ENCODE measurements at regions not wholly inside any gene's neighbourhood (a gene's known extent, or its start where the extent isn't known, plus 50 kb on each side); places are given as distances from the start of the nearest gene placed in this dataset.
"Not testable (repeated sequence)": the region's sequence is repeated elsewhere in the genome, so short reads cannot be mapped to it uniquely, and the experiment has no call there.

DNA sequence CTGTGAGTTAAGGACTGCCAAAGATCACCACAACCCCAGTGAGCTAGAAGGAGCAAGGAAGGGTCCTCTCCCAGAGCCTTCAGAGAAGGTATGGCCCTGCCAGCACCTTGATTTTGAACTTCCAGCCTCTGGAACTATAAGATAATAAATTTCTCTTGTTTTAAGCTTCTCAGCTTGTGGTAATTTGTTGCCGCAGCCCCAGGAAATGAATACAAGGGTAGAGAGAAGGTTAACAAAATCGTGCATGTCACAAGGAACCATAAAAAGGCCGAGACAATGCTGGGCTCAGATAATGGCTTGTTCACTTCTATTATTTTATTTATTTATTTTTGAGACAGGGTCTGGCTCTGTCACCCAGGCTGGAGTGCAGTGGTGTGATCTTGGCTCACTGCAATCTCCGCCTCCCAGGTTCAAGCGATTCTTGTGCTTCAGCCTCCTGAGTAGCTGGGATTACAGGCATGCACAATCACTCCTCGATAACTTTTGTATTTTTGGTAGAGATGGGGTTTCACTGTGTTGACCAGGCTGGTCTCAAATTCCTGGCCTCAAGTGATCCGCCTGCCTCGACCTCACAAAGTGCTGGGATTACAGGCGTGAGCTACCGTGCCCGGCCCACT lies 71.5 kb downstream of the WSB1 start:
- DNase-seq (ENCODE audit: low read depth in 2 of 2): not testable (repeated sequence)

DNA sequence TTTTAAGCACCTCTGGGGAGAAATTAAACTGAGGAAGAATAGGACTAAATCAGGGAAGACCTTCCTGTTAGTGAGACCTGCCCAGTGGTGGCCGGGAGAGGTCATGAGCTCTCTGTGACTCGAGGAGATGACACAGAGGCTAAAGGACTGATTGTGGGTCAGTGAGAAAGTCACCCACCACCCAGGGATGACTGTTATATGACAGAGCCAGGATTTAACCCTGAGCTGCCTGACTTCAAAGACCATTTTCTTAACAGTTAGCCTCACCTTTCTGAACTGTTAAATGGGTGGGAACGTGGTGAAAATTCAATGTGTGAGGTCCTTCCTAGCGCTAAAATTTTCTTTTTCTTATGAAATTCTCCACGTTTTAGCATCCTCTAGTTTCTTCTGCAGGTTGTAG lies 72.5 kb downstream of the WSB1 start:
- DNase-seq (ENCODE audit: low read depth in 2 of 2): no peak

DNA sequence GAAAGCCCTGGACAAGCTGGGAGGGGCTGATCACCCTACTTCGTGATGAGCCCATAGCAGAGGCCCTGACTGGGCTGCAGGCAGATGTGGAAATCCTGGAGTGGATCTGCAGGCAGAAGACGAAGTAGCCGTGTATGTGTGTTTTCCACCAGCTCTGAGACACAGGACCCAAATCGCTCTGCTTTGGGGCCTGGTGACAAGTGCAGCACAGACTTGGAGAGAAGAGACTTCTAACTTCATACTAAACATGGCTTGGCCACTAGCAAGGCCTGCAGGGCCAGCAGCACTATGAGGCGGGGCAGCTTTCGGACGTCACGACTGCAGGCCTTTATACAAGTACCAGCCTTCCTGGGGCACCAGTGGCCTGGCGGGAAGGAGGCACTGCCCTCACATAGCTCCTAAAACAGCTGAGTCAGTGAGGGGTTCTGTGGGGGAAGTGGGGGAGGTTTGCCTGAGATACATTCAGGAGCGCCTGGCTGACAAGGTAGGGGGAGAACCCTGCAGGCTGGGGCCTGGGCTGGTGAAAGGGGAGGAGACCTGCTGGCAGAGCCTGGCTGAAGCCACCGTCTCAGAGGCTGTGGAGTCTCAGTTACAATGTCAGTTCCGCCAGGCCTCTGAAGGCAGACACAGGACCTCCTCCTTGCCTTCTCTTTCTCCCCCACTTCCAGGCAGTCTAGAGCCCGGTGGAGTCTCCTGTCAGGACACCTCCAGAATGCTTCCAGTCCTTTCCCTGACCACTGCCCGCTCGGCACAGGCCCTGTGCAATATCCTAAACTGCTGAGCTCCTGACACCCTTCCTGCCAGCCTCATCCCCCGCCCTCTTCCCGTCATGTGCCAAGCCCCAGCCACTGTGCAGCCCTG lies 73.4 kb downstream of the WSB1 start:
- DNase-seq (ENCODE audit: low read depth in 2 of 2): no peak

- no peak for DNase-seq (ENCODE audit: low read depth in 2 of 2)
These were observed 74.4 kb downstream of the WSB1 start for GRCh38 chr17:27368151-27368795.

DNA sequence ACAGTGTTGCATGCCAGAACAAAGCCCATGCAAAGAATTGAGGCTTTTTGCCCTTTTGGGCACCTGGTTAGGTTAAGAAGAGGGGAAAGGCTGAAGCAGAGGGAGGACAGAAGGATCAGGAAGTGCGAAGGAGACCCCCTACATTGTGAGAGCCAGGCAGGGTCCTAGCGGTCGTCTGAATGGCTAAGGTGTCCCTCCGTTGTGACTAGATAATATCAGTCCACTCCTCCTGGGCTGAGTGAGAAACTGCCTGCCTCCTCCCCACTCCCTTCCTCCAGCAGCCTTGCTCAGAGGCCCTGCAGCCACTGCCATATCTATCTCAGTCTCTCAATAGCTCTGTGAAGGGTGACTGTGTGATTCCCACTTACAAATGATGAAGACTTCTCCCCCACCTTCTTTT lies 75.1 kb downstream of the WSB1 start:
- DNase-seq (ENCODE audit: low read depth in 2 of 2): no peak

- no peak for DNase-seq (ENCODE audit: low read depth in 2 of 2)
These were observed 76.9 kb downstream of the WSB1 start for GRCh38 chr17:27370776-27371175.

DNA sequence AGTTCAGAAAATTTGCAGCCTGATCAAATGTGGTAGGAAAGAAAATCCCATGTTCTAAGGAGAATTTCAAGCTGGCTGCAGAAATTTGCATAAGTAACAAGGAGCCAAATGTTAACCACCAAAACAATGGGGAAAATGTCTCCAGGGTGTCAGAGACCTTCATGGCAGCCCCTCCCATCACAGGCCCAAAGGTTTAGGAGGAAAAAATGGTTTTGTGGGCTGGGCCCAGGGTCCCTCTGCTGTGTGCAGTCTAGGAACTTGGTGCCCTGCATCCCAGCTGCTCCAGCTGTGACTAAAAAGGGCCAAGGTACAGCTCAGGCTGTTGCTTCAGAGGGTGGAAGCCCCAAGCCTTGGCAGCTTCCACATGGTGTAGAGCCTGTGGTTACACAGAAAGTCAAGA lies 79.8 kb downstream of the WSB1 start:
- DNase-seq (ENCODE audit: low read depth in 2 of 2): not testable (repeated sequence)

DNA sequence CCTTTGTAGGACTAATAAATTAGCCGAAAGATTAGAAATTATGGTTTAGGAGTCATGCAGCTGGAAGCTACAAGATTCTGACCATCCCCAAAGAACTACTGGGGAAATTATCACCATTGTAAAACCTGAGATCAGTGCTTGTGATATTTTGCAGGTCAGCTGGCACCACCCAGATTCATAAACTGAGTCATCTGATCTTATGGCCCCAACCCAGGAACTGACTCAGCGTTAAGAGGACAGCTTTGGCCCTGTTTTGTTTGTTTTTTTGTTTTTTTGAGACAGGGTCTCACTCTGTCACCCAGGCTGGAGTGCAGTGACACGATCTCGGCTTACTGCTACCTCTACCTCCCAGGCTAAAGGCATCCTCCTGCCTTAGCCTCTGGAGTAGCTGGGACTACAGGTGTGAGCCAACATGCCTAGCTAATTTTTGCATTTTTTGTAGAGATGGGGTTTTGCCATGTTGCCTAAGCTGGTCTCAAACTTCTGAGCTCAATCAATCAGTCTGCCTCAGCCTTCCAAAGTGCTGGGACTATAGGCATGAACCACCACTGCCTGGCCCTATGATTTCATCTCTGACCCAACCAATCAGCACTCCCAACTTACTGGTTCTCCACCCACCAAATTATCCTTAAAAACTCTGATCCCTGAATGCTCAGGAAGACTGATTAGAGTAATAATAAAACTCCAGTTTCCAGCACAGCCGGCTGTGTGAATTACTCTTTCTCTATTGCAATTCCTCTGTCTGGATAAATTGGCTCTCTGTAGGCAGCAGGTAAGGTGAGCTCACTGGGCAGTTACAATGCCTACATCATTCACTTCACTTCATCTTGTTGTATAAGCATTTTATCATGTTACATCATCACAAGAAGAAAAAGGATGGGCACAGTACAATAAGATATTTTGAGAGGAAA lies 79.4 kb upstream of the KSR1 start:
- DNase-seq (ENCODE audit: low read depth in 2 of 2): no peak

DNA sequence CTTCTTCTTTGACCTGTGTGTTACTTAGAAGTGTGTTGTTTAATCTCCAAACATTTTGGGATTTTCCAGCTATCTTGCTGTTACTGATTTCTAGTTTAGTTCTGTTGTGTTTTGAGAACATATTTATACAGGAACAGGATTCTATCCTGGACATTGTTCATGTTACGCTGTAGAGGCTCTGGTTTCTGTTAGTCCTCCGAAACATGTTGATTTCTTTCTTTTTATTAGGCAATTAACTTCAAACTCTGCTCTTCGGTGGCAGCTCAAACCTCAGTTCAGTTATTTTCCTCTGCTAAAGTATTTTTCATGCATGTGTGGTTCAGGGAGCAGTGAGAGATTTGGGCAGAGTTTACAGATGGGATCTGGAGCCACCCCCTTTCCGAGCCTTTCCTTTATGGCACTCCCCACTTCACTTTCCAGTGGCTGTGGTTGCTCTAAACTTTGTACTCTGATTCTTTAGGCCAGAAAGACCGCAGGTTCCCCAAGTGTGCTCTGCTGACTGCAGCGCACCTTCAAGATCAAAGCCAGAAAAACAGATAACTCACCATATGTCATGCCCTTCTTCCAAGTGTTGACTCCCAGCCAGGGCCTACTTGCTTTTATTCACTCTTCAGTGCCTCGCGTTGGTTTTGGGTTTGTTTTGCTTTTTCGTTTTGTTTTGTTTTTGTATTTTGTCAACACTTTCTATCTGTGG lies 77.6 kb upstream of the KSR1 start:
- no peak for DNase-seq (ENCODE audit: low read depth in 2 of 2)

- no peak for DNase-seq (ENCODE audit: low read depth in 2 of 2)
These were observed 76.2 kb upstream of the KSR1 start for GRCh38 chr17:27379888-27380533.

DNA sequence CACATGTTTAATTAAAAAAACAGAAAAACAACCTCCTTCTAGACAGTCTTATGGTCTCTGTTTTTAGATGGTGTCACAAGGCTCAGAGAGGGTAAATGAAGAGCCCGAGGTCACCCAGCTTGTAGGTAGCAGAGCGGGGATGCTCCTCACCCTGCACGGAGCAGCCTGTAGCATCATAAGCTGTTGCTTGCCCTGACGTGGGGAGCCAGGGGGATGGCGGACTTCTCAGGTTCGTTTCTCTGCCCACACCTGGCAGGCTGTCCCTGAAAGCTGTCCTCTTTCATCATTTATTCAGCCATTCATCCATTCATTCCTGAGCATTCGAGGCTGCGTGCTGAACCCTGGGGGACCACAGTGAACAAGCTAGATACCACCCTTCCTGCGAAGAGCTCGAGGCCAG lies 75.7 kb upstream of the KSR1 start:
- no peak for DNase-seq (ENCODE audit: low read depth in 2 of 2)

DNA sequence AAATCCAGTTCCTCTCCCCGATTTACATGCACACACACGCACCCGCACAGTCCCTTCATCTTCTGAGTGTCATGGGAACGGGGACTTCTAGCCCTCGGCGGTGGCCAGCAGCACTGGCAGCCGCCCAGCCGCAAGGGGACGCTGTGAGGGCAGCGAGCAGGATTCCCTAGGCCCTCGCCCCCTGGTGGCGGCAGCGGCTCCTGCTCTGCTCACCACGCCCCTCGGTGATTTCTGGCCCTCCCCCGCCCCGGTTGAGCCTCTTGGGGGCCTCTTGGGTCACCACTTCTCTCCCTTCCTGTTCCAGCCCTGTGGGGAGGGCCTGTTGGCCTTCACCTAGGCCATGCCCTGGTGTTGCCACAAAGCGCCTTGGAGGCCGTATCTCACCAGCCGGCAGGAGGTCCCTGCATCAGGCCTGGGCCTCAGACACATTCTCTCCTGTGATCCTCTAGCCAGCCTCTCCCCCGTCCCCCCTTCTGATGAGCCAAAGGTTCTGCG lies 75.2 kb upstream of the KSR1 start:
- DNase-seq (ENCODE audit: low read depth in 2 of 2): peak; percentile 76 to 82

GRCh38 chr17:27382025-27382424 lies 74.2 kb upstream of the KSR1 start:
- DNase-seq (ENCODE audit: low read depth in 2 of 2): no peak

DNA sequence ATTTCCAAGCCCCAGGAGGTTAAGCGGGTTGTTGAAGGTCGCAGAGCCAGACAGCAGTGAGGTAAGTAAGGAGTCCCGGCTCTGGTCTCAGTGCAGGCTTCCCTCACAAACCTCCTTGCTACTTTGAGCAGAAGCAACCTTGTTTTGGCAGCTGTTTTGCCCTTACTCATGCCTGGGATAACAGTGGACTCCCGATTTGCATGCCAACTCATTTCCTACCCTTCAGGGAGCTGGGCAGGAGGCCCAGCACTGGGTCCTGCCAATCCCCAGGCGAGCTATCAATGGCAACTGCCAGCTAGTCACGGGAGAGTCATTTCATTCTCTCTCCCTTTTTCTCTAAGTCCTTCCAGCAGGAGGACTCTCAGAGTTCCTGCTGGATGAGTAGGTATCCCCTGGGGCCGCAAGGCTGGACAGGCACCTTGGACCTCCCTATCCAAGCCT lies 72.0 kb upstream of the KSR1 start:
- no peak for DNase-seq (ENCODE audit: low read depth in 2 of 2)

DNA sequence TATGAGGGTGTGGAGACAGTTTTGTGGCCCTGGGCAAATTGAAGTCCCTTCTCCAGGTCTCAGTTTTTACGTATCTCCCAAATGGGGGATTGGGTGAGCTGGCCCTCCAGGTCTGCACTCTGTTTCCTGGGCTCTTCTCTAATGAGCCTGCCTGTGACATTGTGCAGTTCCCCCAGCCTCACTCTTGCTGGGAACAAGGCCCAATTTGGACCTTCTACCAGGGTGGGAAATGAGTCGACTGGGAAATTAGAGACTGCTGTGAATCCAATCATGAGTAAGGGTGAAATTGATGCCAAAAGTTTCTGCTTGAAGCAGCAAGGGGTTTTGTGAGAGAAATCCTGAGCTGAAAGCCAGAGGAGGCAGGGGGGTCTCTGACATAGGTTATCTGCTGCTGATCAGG lies 71.5 kb upstream of the KSR1 start:
- no peak for DNase-seq (ENCODE audit: low read depth in 2 of 2)

- no peak for DNase-seq (ENCODE audit: low read depth in 2 of 2)
These were observed 70.6 kb upstream of the KSR1 start for GRCh38 chr17:27385626-27386025.

DNA sequence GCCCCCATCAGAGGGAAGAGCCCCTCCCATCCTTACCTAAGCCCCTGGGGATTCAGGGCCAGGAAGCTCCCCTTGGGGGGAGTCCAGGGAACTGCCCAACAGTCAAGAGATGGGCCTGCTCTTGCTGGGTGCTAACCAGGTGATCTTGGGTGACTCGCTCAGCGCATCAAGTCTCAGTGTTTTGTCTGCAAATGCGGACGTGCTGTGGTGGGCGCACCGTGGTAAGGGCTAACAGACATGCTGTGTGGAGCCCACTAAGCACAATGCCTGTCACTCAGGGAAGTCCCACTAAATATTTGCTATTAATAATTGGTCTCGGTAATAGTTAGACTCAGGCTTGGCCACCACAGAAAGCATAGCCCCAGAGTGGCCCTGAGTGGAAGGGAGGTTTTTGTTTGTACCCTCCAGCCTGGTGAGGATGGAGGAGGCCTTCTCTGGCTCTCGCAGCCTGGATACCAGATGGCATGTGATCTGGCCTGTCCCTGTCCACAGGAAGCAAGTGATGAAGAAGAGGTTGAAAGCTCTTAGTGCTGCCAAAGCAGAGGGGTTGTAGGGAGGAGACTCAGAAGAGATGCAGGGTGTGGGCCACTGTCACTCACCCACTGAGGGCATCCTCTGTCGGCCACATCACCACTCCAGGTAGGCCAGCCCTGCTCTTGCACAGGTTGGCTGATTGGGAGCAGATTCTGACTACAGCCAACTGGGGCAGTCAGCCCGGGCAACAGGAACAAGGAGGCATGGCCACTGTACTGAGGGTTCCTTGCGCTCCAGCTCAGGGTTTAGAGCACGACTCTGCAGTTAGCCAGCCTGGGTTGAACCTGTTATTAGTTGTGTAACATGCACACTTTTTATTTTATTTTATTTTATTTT lies 69.8 kb upstream of the KSR1 start:
- DNase-seq (ENCODE audit: low read depth in 2 of 2): no peak

DNA sequence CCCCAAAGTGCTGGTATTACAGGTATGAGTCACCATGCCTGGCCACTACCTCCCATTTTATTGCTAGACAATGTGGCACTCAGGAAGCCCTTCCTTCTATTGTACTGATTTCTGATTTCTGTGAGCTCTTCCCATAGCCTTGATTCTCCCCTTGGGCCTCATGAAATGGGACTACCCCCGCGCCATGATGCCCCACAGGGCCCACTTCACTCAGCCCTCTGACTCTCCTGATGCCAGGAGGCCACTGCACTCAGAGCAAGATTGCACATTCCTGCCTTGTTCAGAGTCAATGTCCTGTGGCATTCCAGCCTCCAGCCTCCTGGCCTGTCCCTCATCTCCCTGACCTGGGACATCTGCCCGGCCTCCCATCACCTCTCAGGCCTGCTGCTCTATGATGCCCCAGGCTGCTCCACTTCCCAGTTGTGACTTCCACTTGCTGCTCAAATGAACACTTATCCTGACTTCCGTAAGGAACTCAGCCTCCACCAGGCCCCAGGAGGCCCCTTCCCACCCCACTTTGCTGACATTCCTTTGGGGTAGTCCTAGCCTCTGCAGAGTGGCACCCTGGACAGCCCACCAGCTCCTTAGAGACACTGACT lies 66.6 kb upstream of the KSR1 start:
- no peak for DNase-seq (ENCODE audit: low read depth in 2 of 2)

DNA sequence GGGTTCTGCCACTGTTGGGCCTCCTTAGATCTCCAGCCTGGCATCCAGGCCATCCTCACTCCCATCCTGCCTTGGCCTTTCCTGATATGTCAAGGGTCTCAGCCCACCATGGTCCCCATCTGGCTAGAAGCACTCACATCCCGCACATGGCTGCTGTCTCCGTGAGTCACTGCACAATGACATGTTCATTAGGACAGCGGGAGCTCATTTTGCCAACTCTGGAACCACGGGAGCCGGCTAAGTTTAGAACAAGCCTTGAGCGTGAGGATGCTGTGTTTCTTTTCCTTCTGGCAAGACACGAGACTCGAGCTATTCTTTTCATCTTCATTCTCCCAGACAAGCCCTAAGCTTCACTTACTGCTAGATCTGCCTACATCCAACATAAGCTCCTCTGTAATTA lies 65.7 kb upstream of the KSR1 start:
- DNase-seq (ENCODE audit: low read depth in 2 of 2): no peak

Measured in stimulated activated CD4-positive, alpha-beta T cell treated with anti-CD3 and anti-CD28 coated beads, Interleukin-15, amount 100 ng/mL, for 48 hours (primary cell).